CD4-positive, CD25-positive, alpha-beta regulatory T cell (primary cell): ENCODE measurements at regions not wholly inside any gene's neighbourhood (a gene's known extent, or its start where the extent isn't known, plus 50 kb on each side); places are given as distances from the start of the nearest gene placed in this dataset.

Experiments used
- ATAC-seq, 2 donors: fragments of 150-1000 bp; cut with Tn5 transposase; one replicate each; pipeline ENCODE4 v1.10.0; 2021; ENCODE audit warnings: low read depth in 2 of 2, moderate number of reproducible peaks in 2 of 2, moderate library complexity in 1 of 2
- DNase-seq, 3 donors: peaks; one replicate each; pipeline versions ENCODE4 v3.0.0 to v3.0.0-alpha.2; 2012 to 2022; ENCODE audit warnings: mixed read lengths in 1 of 3
- H3K27ac ChIP-seq: one replicate; pipeline ENCODE4 v1.7.0; 2013; ENCODE audit warnings: mild to moderate bottlenecking, low read length; ENCODE audit not compliant: insufficient read depth, poor library complexity, severe bottlenecking
- H3K27me3 ChIP-seq: one replicate; pipeline ENCODE4 v1.7.0; 2013; ENCODE audit warnings: low read length; ENCODE audit not compliant: control insufficient read depth, insufficient read depth
- H3K36me3 ChIP-seq: one replicate; pipeline ENCODE4 v1.7.0; 2013; ENCODE audit warnings: mild to moderate bottlenecking, low read length, moderate library complexity; ENCODE audit not compliant: control insufficient read depth, insufficient read depth
- H3K4me1 ChIP-seq: 2 replicates; pipeline ENCODE4 v1.7.0; 2013; ENCODE audit warnings: mild to moderate bottlenecking, low read length; ENCODE audit not compliant: insufficient read depth, control insufficient read depth, poor library complexity, severe bottlenecking
- H3K4me3 ChIP-seq: one replicate; pipeline ENCODE4 v1.7.0; 2013; ENCODE audit warnings: low read depth, mild to moderate bottlenecking, low read length, moderate library complexity
- H3K9me3 ChIP-seq, 2 experiments: 1 replicate in 1 of 2; 2 replicates in 1 of 2; pipeline ENCODE4 v1.7.0; 2013; ENCODE audit warnings: low read length in 2 of 2, mild to moderate bottlenecking in 1 of 2, moderate library complexity in 1 of 2; ENCODE audit not compliant: control insufficient read depth in 2 of 2
- H3K27ac Mint-ChIP-seq, 3 donors: one replicate each; pipeline ENCODE4 v1.8.0; 2020 to 2022; ENCODE audit warnings: mild to moderate bottlenecking in 3 of 3, mixed read lengths in 3 of 3, moderate library complexity in 2 of 3
- H3K27me3 Mint-ChIP-seq: one replicate; pipeline ENCODE4 v1.8.0; 2022; ENCODE audit warnings: mild to moderate bottlenecking, mixed read lengths
- H3K36me3 Mint-ChIP-seq: one replicate; pipeline ENCODE4 v1.8.0; 2020; ENCODE audit warnings: mixed read lengths
- H3K4me1 Mint-ChIP-seq, 4 donors: one replicate each; pipeline ENCODE4 v1.8.0; 2020 to 2022; ENCODE audit warnings: mixed read lengths in 4 of 4, mild to moderate bottlenecking in 1 of 4
- H3K4me3 Mint-ChIP-seq, 4 donors: one replicate each; pipeline ENCODE4 v1.8.0; 2020 to 2022; ENCODE audit warnings: mild to moderate bottlenecking in 4 of 4, mixed read lengths in 4 of 4, moderate library complexity in 3 of 4
- H3K9me3 Mint-ChIP-seq, 7 donors: one replicate each; pipeline ENCODE4 v1.8.0; 2020 to 2022; ENCODE audit warnings: mixed read lengths in 7 of 7, mild to moderate bottlenecking in 3 of 7, moderate library complexity in 2 of 7

DNA sequence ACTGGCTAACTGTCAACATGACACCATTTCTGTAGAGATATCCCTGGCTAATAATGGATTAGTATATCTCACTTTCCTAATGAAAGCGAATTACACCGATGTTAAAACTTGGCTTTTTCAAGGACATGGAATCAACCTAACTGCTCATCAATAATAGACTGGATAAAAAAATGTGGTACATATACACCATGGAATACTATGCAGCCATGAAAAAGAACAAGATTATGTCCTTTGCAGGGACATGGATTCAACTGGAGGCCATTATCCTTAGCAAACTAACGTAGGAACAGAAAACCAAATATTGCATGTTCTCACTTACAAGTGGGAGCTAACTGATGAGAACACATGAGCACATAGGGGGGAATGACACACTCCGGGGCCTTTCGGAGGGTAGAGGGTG, 62.6 kb downstream of the ZIC1 start:
- H3K9me3 ChIP-seq: no peaks in the 10 kb centered on the region
- no peak overlapping the region for H3K27ac Mint-ChIP-seq
- ATAC-seq (no peak), DNase-seq (no peak)
- no peak overlapping the region for H3K27ac ChIP-seq
- no peaks in the 10 kb centered on the region for H3K4me1 Mint-ChIP-seq
- no peaks in the 10 kb centered on the region for H3K27me3 Mint-ChIP-seq
- no peaks in the 10 kb centered on the region for H3K36me3 ChIP-seq
- no peak overlapping the region for H3K4me3 Mint-ChIP-seq
- no peaks in the 10 kb centered on the region for H3K4me1 ChIP-seq
- no peak overlapping the region for H3K4me3 ChIP-seq
- no peaks in the 10 kb centered on the region for H3K27me3 ChIP-seq
- peaks cover 0 to 5% (median 3%) of the 10 kb centered on the region in 7 donors for H3K9me3 Mint-ChIP-seq
- no peaks in the 10 kb centered on the region for H3K36me3 Mint-ChIP-seq

GRCh38 chr3:147472846-147473245, 63.7 kb downstream of the ZIC1 start:
- H3K4me3 ChIP-seq: no peak overlapping the region
- no peak overlapping the region for H3K27ac ChIP-seq
- Mint-ChIP-seq H3K27me3 (no peaks in the 10 kb centered on the region), H3K4me3 (no peak overlapping the region), H3K36me3 (no peaks in the 10 kb centered on the region), H3K9me3 (peaks cover 0 to 5% (median 3%) of the 10 kb centered on the region in 7 donors), H3K4me1 (no peaks in the 10 kb centered on the region), H3K27ac (no peak overlapping the region)
- ATAC-seq (no peak), DNase-seq (no peak)
- H3K4me1 ChIP-seq: no peaks in the 10 kb centered on the region
- no peaks in the 10 kb centered on the region for H3K9me3 ChIP-seq
- H3K27me3 ChIP-seq: no peaks in the 10 kb centered on the region
- no peaks in the 10 kb centered on the region for H3K36me3 ChIP-seq

DNA sequence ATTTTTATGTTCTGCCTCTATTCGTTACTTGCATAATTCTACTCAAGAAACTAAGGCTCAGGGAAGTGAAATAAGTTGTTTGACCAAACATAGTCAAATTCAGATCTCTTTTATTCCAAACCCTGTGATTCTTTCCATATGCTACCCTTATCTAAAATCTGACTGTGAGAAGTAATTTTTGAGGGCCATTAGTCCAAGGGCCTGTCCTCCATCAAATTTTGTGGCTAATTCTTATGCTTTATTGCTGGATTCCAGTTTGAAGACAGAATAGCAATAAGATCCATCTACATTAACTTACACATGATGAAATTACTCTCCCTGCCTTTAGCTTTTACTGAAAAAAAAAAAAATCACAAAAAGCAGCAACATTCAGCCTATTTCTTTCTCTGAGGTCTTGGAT, 74.0 kb downstream of the ZIC1 start:
- Histone ChIP-seq H3K27ac (no peak overlapping the region), H3K36me3 (no peaks in the 10 kb centered on the region), H3K27me3 (no peaks in the 10 kb centered on the region), H3K4me1 (no peaks in the 10 kb centered on the region), H3K4me3 (no peak overlapping the region), H3K9me3 (no peaks in the 10 kb centered on the region)
- no peaks in the 10 kb centered on the region for H3K27me3 Mint-ChIP-seq
- no peaks in the 10 kb centered on the region for H3K36me3 Mint-ChIP-seq
- H3K9me3 Mint-ChIP-seq: peaks cover 0 to 18% (median 5%) of the 10 kb centered on the region in 7 donors
- H3K4me1 Mint-ChIP-seq: no peaks in the 10 kb centered on the region
- no peak overlapping the region for H3K4me3 Mint-ChIP-seq
- no peak overlapping the region for H3K27ac Mint-ChIP-seq
- DNase-seq: no peak
- ATAC-seq: no peak

DNA sequence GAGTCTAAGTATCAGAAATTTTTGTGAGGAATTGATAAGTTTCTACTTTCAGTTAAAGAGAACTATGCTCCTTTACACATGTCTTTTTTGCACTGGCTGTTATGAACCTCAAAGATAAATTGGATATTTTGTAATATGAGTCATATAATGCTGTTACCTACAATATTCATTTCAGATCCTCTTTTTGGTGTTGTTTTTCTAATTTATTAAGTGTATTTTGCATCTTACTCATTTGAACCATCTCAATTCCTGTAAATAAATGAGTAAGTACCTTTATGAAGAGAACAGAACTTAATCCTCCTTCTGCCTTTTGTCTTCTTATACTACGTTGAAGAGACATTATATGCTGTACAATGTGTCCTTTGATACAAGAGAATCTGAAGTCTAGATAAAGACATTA, 74.4 kb downstream of the ZIC1 start:
- Mint-ChIP-seq H3K4me3 (no peak overlapping the region), H3K36me3 (no peaks in the 10 kb centered on the region), H3K4me1 (no peaks in the 10 kb centered on the region), H3K9me3 (peaks cover 0 to 18% (median 5%) of the 10 kb centered on the region in 7 donors), H3K27me3 (no peaks in the 10 kb centered on the region), H3K27ac (no peak overlapping the region)
- H3K27ac ChIP-seq: no peak overlapping the region
- DNase-seq (no peak), ATAC-seq (no peak)
- H3K9me3 ChIP-seq: no peaks in the 10 kb centered on the region
- H3K4me1 ChIP-seq: no peaks in the 10 kb centered on the region
- H3K4me3 ChIP-seq: no peak overlapping the region
- H3K36me3 ChIP-seq: no peaks in the 10 kb centered on the region
- no peaks in the 10 kb centered on the region for H3K27me3 ChIP-seq

DNA sequence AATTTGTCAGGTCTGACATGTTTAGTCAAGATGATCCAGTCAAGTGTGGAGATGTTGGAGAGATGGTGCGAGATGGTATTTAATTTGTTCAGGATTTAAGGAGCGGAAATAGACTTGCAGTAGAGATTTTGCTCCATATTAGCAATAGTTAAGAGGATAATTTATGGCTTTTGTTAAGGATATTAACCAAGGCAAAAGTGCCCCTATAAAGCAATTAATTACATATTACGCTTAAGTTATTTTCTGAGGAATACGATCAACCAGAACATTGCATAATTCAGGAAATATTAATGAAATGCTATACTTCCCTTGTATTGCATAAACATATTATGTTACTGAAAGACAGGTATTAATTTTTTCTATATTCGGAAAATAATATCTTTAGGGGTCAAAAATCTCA, 83.9 kb downstream of the ZIC1 start:
- Mint-ChIP-seq H3K27me3 (no peaks in the 10 kb centered on the region), H3K36me3 (no peaks in the 10 kb centered on the region), H3K9me3 (peaks cover 0 to 10% (median 2%) of the 10 kb centered on the region in 7 donors), H3K4me1 (no peaks in the 10 kb centered on the region), H3K4me3 (no peak overlapping the region), H3K27ac (no peak overlapping the region)
- Histone ChIP-seq H3K4me3 (no peak overlapping the region), H3K9me3 (no peaks in the 10 kb centered on the region), H3K4me1 (no peaks in the 10 kb centered on the region), H3K27ac (no peak overlapping the region), H3K27me3 (no peaks in the 10 kb centered on the region), H3K36me3 (no peaks in the 10 kb centered on the region)
- DNase-seq (no peak), ATAC-seq (no peak)

DNA sequence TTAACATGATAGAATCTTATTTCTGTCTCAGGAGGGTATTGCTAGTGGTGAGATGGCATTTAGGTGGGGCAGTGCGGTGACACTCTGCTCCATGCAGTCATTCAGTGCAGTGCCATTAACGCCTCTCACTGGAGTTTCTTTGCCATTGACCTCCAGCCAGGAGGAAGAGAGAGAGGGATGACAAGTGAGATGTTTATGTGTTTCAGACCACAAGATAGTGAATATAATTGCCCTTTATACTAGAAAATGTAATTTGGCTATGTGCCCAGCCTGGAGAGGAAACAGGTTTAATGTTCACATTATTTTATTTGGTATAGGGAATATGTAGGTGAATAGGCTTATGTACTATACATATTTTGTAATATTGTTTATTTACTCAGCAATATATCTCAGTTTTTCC, 84.5 kb downstream of the ZIC1 start:
- no peaks in the 10 kb centered on the region for H3K27me3 ChIP-seq
- no peaks in the 10 kb centered on the region for H3K27me3 Mint-ChIP-seq
- DNase-seq: no peak
- no peaks in the 10 kb centered on the region for H3K4me1 Mint-ChIP-seq
- H3K27ac ChIP-seq: no peak overlapping the region
- no peak overlapping the region for H3K4me3 ChIP-seq
- no peak overlapping the region for H3K27ac Mint-ChIP-seq
- no peaks in the 10 kb centered on the region for H3K36me3 Mint-ChIP-seq
- H3K4me1 ChIP-seq: no peaks in the 10 kb centered on the region
- H3K9me3 ChIP-seq: no peaks in the 10 kb centered on the region
- H3K9me3 Mint-ChIP-seq: peaks cover 0 to 10% (median 2%) of the 10 kb centered on the region in 7 donors
- no peak overlapping the region for H3K4me3 Mint-ChIP-seq
- no peaks in the 10 kb centered on the region for H3K36me3 ChIP-seq
- ATAC-seq: no peak

- Histone ChIP-seq H3K27ac (no peak overlapping the region), H3K36me3 (no peaks in the 10 kb centered on the region), H3K4me1 (no peaks in the 10 kb centered on the region), H3K27me3 (no peaks in the 10 kb centered on the region), H3K4me3 (no peak overlapping the region), H3K9me3 (no peaks in the 10 kb centered on the region)
- H3K27me3 Mint-ChIP-seq: no peaks in the 10 kb centered on the region
- DNase-seq (no peak), ATAC-seq (no peak)
- no peak overlapping the region for H3K4me3 Mint-ChIP-seq
- H3K9me3 Mint-ChIP-seq: peaks cover 0 to 3% (median 1%) of the 10 kb centered on the region in 7 donors
- no peak overlapping the region for H3K27ac Mint-ChIP-seq
- no peaks in the 10 kb centered on the region for H3K4me1 Mint-ChIP-seq
- H3K36me3 Mint-ChIP-seq: no peaks in the 10 kb centered on the region
These were observed 88.1 kb downstream of the ZIC1 start for GRCh38 chr3:147497286-147497685.

- Mint-ChIP-seq H3K4me1 (no peaks in the 10 kb centered on the region), H3K4me3 (peak overlapping the region in 1 of 4 donors; percentile 27), H3K9me3 (no peaks in the 10 kb centered on the region), H3K27ac (no peak overlapping the region), H3K36me3 (no peaks in the 10 kb centered on the region), H3K27me3 (no peaks in the 10 kb centered on the region)
- Histone ChIP-seq H3K36me3 (no peaks in the 10 kb centered on the region), H3K4me3 (no peak overlapping the region), H3K27ac (no peak overlapping the region), H3K4me1 (no peaks in the 10 kb centered on the region), H3K27me3 (no peaks in the 10 kb centered on the region), H3K9me3 (no peaks in the 10 kb centered on the region)
- no peak for ATAC-seq
- DNase-seq: no peak
These were observed 98.6 kb downstream of the ZIC1 start for GRCh38 chr3:147507638-147508286.
